ENCODE measurements at regions not wholly inside any gene's neighbourhood (a gene's known extent, or its start where the extent isn't known, plus 50 kb on each side); places are given as distances from the start of the nearest gene placed in this dataset.
"Not testable (repeated sequence)": the region's sequence is repeated elsewhere in the genome, so short reads cannot be mapped to it uniquely, and the experiment has no call there.

DNA sequence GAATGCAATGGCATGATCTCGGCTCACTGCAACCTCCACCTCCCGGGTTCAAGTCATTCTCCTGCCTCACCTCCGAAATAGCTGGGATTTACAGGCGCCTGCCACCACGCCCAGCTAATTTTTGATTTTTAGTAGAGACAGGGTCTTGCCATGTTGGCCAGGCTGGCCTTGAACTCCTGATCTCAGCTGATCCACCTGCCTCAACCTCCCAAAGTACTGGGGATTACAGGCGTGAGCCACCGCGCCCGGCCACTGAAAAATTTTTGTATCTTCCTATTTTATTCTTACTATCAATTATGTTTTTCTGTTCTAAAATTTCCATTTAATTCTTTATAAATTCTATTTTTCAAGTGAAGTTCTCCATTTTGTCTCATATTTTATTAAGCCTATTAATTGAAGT, 730.4 kb downstream of the EDEM1 start:
- no peaks in the 10 kb centered on the region for H4K20me1 ChIP-seq (ENCODE audit: insufficient read depth, low read length)
- no peak for DNase-seq (ENCODE audit: low spot score)
- no peak overlapping the region for H3K4me3 ChIP-seq (ENCODE audit: low read depth, low read length, poor library complexity, severe bottlenecking)
- no peak overlapping the region for H3K4me2 ChIP-seq (ENCODE audit: low read length)
- no peaks in the 10 kb centered on the region for H3K9me3 ChIP-seq (ENCODE audit: low read length)
- no TSS peak for BruUV-seq (replicated peaks)
- intact Hi-C loops (cut with micrococcal nuclease; ENCODE audit: unreplicated experiment): no loop called here
- H3K9me2 ChIP-seq (ENCODE audit: insufficient read depth, low read length): no peaks in the 10 kb centered on the region
- no peaks in the 10 kb centered on the region for H3K4me1 ChIP-seq (ENCODE audit: insufficient read depth, low read length, poor library complexity, severe bottlenecking)
- no peak for TF ChIP-seq EZH2phosphoT487 (IDR thresholded peaks at IDR 0.05; ENCODE audit: borderline replicate concordance, low read depth, low read length)
- TF ChIP-seq, protein P1, sequence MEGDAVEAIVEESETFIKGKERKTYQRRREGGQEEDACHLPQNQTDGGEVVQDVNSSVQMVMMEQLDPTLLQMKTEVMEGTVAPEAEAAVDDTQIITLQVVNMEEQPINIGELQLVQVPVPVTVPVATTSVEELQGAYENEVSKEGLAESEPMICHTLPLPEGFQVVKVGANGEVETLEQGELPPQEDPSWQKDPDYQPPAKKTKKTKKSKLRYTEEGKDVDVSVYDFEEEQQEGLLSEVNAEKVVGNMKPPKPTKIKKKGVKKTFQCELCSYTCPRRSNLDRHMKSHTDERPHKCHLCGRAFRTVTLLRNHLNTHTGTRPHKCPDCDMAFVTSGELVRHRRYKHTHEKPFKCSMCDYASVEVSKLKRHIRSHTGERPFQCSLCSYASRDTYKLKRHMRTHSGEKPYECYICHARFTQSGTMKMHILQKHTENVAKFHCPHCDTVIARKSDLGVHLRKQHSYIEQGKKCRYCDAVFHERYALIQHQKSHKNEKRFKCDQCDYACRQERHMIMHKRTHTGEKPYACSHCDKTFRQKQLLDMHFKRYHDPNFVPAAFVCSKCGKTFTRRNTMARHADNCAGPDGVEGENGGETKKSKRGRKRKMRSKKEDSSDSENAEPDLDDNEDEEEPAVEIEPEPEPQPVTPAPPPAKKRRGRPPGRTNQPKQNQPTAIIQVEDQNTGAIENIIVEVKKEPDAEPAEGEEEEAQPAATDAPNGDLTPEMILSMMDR (conservative IDR thresholded peaks at IDR 0.05; ENCODE audit: low read length): no peak
- CTCF ChIA-PET (ENCODE audit: unreplicated experiment): no interaction called here
- H3K79me2 ChIP-seq (ENCODE audit: insufficient read depth, low read depth, low read length): no peaks in the 10 kb centered on the region
- H3K36me3 ChIP-seq (ENCODE audit: insufficient read depth, low read length): no peaks in the 10 kb centered on the region
- no peak overlapping the region for H3K27ac ChIP-seq (ENCODE audit: low read depth, low read length, poor library complexity, severe bottlenecking)
- H2AFZ ChIP-seq (ENCODE audit: low read length): no peak overlapping the region
- POLR2A ChIA-PET: interaction anchor here (0.6 kb wide), 1 partner anchor 370 kb away, joined by 5 read pairs; no protein-coding TSS in a partner anchor

- ChIA-PET CTCF (ENCODE audit: unreplicated experiment) (no interaction called here), POLR2A (no interaction called here)
- no TSS peak for BruUV-seq (replicated peaks)
- no peak overlapping the region for H3K4me3 ChIP-seq (ENCODE audit: low read depth, low read length, poor library complexity, severe bottlenecking)
- no peaks in the 10 kb centered on the region for H4K20me1 ChIP-seq (ENCODE audit: insufficient read depth, low read length)
- no peaks in the 10 kb centered on the region for H3K9me3 ChIP-seq (ENCODE audit: low read length)
- no peak overlapping the region for H2AFZ ChIP-seq (ENCODE audit: low read length)
- no peaks in the 10 kb centered on the region for H3K4me1 ChIP-seq (ENCODE audit: insufficient read depth, low read length, poor library complexity, severe bottlenecking)
- no peaks in the 10 kb centered on the region for H3K9me2 ChIP-seq (ENCODE audit: insufficient read depth, low read length)
- intact Hi-C loops (cut with micrococcal nuclease; ENCODE audit: unreplicated experiment): no loop called here
- H3K36me3 ChIP-seq (ENCODE audit: insufficient read depth, low read length): no peaks in the 10 kb centered on the region
- DNase-seq (ENCODE audit: low spot score): no peak
- no peaks in the 10 kb centered on the region for H3K79me2 ChIP-seq (ENCODE audit: insufficient read depth, low read depth, low read length)
- TF ChIP-seq, protein P1 (conservative IDR thresholded peaks at IDR 0.05; ENCODE audit: low read length): no peak
- no peak for TF ChIP-seq EZH2phosphoT487 (IDR thresholded peaks at IDR 0.05; ENCODE audit: borderline replicate concordance, low read depth, low read length)
- no peak overlapping the region for H3K4me2 ChIP-seq (ENCODE audit: low read length)
- no peak overlapping the region for H3K27ac ChIP-seq (ENCODE audit: low read depth, low read length, poor library complexity, severe bottlenecking)
These were observed 731.1 kb downstream of the EDEM1 start for GRCh38 chr3:5918626-5919025.

- Histone ChIP-seq H3K36me3 (ENCODE audit: insufficient read depth, low read length) (no peaks in the 10 kb centered on the region), H3K9me2 (ENCODE audit: insufficient read depth, low read length) (no peaks in the 10 kb centered on the region), H3K9me3 (ENCODE audit: low read length) (no peaks in the 10 kb centered on the region), H3K27ac (ENCODE audit: low read depth, low read length, poor library complexity, severe bottlenecking) (no peak overlapping the region), H3K4me3 (ENCODE audit: low read depth, low read length, poor library complexity, severe bottlenecking) (no peak overlapping the region), H4K20me1 (ENCODE audit: insufficient read depth, low read length) (no peaks in the 10 kb centered on the region), H3K4me2 (ENCODE audit: low read length) (no peak overlapping the region), H3K79me2 (ENCODE audit: insufficient read depth, low read depth, low read length) (no peaks in the 10 kb centered on the region), H2AFZ (ENCODE audit: low read length) (no peak overlapping the region), H3K4me1 (ENCODE audit: insufficient read depth, low read length, poor library complexity, severe bottlenecking) (no peaks in the 10 kb centered on the region)
- no peak for TF ChIP-seq EZH2phosphoT487 (IDR thresholded peaks at IDR 0.05; ENCODE audit: borderline replicate concordance, low read depth, low read length)
- TF ChIP-seq, protein P1 (conservative IDR thresholded peaks at IDR 0.05; ENCODE audit: low read length): no peak
- intact Hi-C loops (cut with micrococcal nuclease; ENCODE audit: unreplicated experiment): no loop called here
- CTCF ChIA-PET (ENCODE audit: unreplicated experiment): no interaction called here
- POLR2A ChIA-PET: no interaction called here
- BruUV-seq (replicated peaks): no TSS peak
- no peak for DNase-seq (ENCODE audit: low spot score)
These were observed 741.5 kb downstream of the EDEM1 start for GRCh38 chr3:5929027-5929426.

GRCh38 chr3:5944061-5944460, 756.6 kb downstream of the EDEM1 start:
- BruUV-seq (replicated peaks); DNase-seq (ENCODE audit: low spot score); H3K9me3 ChIP-seq (ENCODE audit: low read length); H3K4me1 ChIP-seq (ENCODE audit: insufficient read depth, low read length, poor library complexity, severe bottlenecking); POLR2A ChIA-PET; H3K4me2 ChIP-seq (ENCODE audit: low read length); H3K27ac ChIP-seq (ENCODE audit: low read depth, low read length, poor library complexity, severe bottlenecking); H3K79me2 ChIP-seq (ENCODE audit: insufficient read depth, low read depth, low read length); H3K36me3 ChIP-seq (ENCODE audit: insufficient read depth, low read length); H2AFZ ChIP-seq (ENCODE audit: low read length); H4K20me1 ChIP-seq (ENCODE audit: insufficient read depth, low read length); intact Hi-C loops (cut with micrococcal nuclease; ENCODE audit: unreplicated experiment); CTCF ChIA-PET (ENCODE audit: unreplicated experiment); H3K4me3 ChIP-seq (ENCODE audit: low read depth, low read length, poor library complexity, severe bottlenecking); H3K9me2 ChIP-seq (ENCODE audit: insufficient read depth, low read length): not testable (repeated sequence)

Data from OCI-LY7 (cell line).